Calu3 (cell line): ENCODE measurements at regions not wholly inside any gene's neighbourhood (a gene's known extent, or its start where the extent isn't known, plus 50 kb on each side); places are given as distances from the start of the nearest gene placed in this dataset.

Experiments used
- BruUV-seq: library from RNA; stranded (reverse); fragments of 400-500 nt; replicated peaks from 2 replicates; lab custom pipeline; 2021; lab: Mats Ljungman, UMichigan
- CTCF ChIA-PET: fragments of 300-600 bp; sonication (Branson Sonifier 250); formaldehyde crosslinking; loops from one replicate; lab custom pipeline; 2022; ENCODE audit warnings: antibody characterized with exemption; lab: Charles Lee
- DNase-seq: peaks from one replicate; pipeline ENCODE4 v3.0.0; 2022
- H3K27ac Mint-ChIP-seq: one replicate; pipeline ENCODE4 v1.8.0; 2022; ENCODE audit warnings: mixed read lengths; ENCODE audit not compliant: unreplicated experiment
- H3K27me3 Mint-ChIP-seq: one replicate; pipeline ENCODE4 v1.8.0; 2022; ENCODE audit warnings: mixed read lengths; ENCODE audit not compliant: unreplicated experiment
- H3K36me3 Mint-ChIP-seq: one replicate; pipeline ENCODE4 v1.8.0; 2022; ENCODE audit warnings: mild to moderate bottlenecking, moderate library complexity, mixed read lengths; ENCODE audit not compliant: insufficient read depth, unreplicated experiment
- H3K4me1 Mint-ChIP-seq: one replicate; pipeline ENCODE4 v1.8.0; 2022; ENCODE audit warnings: mild to moderate bottlenecking, low read depth, mixed read lengths; ENCODE audit not compliant: unreplicated experiment
- H3K4me3 Mint-ChIP-seq: one replicate; pipeline ENCODE4 v1.8.0; 2022; ENCODE audit warnings: mild to moderate bottlenecking, low read depth, moderate library complexity, mixed read lengths; ENCODE audit not compliant: unreplicated experiment
- H3K9me3 Mint-ChIP-seq: one replicate; pipeline ENCODE4 v1.8.0; 2022; ENCODE audit warnings: low read depth, mixed read lengths; ENCODE audit not compliant: unreplicated experiment
- intact Hi-C: fragments of 100-400 bp; cut with micrococcal nuclease; formaldehyde crosslinking; loops from one replicate; pipeline ENCODE4 v1.10.0; 2022; ENCODE audit not compliant: unreplicated experiment
- TF ChIP-seq, protein P1 (sequence below): fragments of 200-600 bp; IDR thresholded peaks from one replicate; pipeline ENCODE4 v1.8.0; 2022; ENCODE audit warnings: antibody characterized with exemption; ENCODE audit not compliant: unreplicated experiment

DNA sequence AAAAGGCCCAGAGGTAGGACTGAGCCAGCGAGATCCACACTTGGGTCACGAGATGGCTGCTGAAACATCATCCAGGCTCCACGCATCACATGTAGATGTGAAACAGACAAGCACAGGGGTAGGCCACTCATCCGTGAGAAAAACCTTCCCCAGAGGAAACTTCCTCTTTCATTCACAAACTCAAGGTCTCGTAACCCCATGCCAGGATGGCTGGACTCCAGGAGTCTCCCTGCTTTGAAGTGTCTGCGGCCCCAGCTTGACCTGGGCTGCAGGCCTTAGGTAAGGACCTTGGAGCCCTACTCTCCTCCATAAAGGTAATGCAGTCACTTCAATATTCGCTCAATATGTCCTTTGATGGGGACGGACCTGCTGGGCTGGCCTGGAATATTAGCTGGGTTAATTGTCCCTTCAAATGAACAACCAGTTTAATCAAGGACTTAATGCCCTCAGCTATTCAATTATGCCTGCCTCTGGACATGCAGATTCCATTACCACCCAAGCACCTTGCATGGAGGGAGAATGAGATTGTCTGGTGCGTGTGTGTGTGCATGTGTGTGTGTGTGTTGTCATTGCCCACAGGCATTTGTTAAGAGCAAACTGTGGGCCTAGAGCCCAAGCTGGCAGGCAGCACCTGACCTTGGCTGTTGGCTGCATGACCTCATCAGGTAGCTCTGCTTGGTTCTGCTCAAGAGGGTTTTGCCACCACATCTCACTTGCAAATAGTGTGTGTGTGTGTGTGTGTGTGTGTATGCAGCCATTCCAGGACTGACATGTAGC, 186.9 kb upstream of the TLE3 start:
- DNase-seq: no peak
- TF ChIP-seq, protein P1, sequence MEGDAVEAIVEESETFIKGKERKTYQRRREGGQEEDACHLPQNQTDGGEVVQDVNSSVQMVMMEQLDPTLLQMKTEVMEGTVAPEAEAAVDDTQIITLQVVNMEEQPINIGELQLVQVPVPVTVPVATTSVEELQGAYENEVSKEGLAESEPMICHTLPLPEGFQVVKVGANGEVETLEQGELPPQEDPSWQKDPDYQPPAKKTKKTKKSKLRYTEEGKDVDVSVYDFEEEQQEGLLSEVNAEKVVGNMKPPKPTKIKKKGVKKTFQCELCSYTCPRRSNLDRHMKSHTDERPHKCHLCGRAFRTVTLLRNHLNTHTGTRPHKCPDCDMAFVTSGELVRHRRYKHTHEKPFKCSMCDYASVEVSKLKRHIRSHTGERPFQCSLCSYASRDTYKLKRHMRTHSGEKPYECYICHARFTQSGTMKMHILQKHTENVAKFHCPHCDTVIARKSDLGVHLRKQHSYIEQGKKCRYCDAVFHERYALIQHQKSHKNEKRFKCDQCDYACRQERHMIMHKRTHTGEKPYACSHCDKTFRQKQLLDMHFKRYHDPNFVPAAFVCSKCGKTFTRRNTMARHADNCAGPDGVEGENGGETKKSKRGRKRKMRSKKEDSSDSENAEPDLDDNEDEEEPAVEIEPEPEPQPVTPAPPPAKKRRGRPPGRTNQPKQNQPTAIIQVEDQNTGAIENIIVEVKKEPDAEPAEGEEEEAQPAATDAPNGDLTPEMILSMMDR: no peak
- H3K9me3 Mint-ChIP-seq: peaks cover 4% of the 10 kb centered on the region
- H3K36me3 Mint-ChIP-seq: no peaks in the 10 kb centered on the region
- H3K4me1 Mint-ChIP-seq: peaks cover 6% of the 10 kb centered on the region
- intact Hi-C loops: no loop called here
- no TSS peak for BruUV-seq
- H3K27me3 Mint-ChIP-seq: peaks cover 21% of the 10 kb centered on the region
- no peak overlapping the region for H3K27ac Mint-ChIP-seq
- H3K4me3 Mint-ChIP-seq: no peak overlapping the region
- CTCF ChIA-PET: no interaction called here

DNA sequence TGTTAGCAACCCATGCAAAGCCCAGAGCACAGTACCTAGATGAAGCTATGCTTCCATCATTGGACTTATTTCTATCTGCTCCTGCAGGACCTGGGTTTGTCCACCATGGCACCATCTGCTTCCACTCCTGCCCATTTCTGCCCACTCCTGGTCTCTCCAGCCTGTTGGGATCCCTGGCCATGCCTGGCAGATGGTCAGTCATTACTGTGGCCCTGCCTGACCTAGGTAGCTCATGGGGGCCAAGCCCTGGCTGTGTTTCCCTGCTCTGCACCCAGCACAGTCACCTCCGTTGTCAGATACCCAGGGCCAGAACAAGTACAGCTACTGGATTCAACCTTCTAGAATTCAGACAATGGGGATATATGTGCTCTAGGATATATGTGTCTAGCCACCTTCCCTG, 185.8 kb upstream of the TLE3 start:
- CTCF ChIA-PET: no interaction called here
- TF ChIP-seq, protein P1: no peak
- Mint-ChIP-seq H3K4me3 (no peak overlapping the region), H3K27ac (no peak overlapping the region), H3K27me3 (peaks cover 21% of the 10 kb centered on the region), H3K4me1 (no peaks in the 10 kb centered on the region), H3K9me3 (peaks cover 4% of the 10 kb centered on the region), H3K36me3 (no peaks in the 10 kb centered on the region)
- intact Hi-C loops: no loop called here
- BruUV-seq: no TSS peak
- DNase-seq: no peak

DNA sequence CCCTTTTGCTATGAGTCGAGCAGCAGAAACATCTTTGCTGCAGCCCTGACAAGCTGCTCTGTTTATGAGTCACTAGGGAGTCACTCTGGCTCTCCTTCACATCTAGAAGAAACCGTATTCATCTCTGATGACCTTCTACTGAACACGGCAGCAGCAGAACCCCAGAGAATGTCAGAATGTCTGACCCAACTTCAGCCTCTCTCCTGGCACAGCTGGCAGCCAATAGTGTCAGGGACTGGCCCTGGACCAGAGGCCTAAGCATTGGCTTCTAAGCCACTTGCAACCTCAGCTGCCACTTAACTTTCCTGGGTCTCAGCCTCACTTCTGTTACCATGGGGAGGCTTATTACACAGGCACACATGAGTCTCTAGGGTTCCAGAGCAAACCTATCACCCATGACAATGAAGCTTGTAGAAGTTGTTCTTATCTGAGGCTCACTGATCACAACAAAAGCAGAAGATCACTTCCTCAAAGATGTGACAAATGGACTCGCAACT, 184.1 kb upstream of the TLE3 start:
- CTCF ChIA-PET: no interaction called here
- TF ChIP-seq, protein P1: no peak
- Mint-ChIP-seq H3K36me3 (no peaks in the 10 kb centered on the region), H3K4me3 (no peak overlapping the region), H3K4me1 (no peaks in the 10 kb centered on the region), H3K27ac (no peak overlapping the region), H3K27me3 (peaks cover 37% of the 10 kb centered on the region), H3K9me3 (peaks cover 4% of the 10 kb centered on the region)
- intact Hi-C loops: no loop called here
- BruUV-seq: no TSS peak
- no peak for DNase-seq

DNA sequence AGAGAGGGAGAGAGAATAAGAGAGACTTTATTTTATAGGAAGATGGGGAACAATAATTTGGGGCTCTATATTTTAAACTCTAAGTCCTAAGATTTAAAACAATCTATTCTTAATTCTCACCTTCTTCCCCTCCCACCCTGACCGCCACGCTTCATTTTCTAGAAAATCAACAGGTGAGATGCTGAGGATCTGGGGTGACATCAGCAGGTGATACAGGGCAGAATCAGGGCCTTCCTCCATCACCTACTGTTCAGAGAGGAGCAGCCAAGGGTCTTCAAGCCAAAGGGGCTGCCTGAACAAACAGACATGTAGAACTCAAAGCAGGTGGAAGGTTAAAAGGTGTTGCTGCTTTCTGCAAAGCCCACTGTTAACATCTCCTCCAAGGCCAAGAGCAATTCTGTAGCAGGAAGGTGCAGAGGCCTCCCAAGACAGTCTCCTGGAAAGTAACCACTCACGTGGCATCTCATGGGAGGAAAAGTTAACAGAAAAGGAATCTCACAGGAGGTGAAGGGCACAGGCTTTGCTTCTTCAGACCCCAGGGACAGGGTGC, 183.6 kb upstream of the TLE3 start:
- no peak for DNase-seq
- Mint-ChIP-seq H3K4me1 (no peaks in the 10 kb centered on the region), H3K27ac (no peak overlapping the region), H3K27me3 (peaks cover 37% of the 10 kb centered on the region), H3K4me3 (no peak overlapping the region), H3K36me3 (no peaks in the 10 kb centered on the region), H3K9me3 (peaks cover 4% of the 10 kb centered on the region)
- CTCF ChIA-PET: no interaction called here
- intact Hi-C loops: no loop called here
- TF ChIP-seq, protein P1: no peak
- no TSS peak for BruUV-seq
